Left lung (tissue), 4 donors: ENCODE measurements at regions not wholly inside any gene's neighbourhood (a gene's known extent, or its start where the extent isn't known, plus 50 kb on each side); places are given as distances from the start of the nearest gene placed in this dataset.

ENCODE experiments used
- ATAC-seq: fragments of 200-7000 bp; cut with Tn5 transposase; one replicate; pipeline ENCODE4 v1.9.1; 2020; ENCODE audit warnings: moderate library complexity
- DNase-seq, 4 donors: peaks; one replicate each; pipeline ENCODE4 v3.0.0-alpha.2; 2013 to 2020
- H3K27ac ChIP-seq, 2 donors: fragments of 200-600 bp; sonication (generic) in 1 of 2; one replicate each; pipeline versions ENCODE4 v1.5.0 to v1.8.0; 2020 to 2021
- H3K27me3 ChIP-seq, 2 donors: fragments of 200-600 bp; sonication (generic) in 1 of 2; one replicate each; pipeline versions ENCODE4 v1.5.0 to v1.8.0; 2020 to 2021
- H3K36me3 ChIP-seq, 2 donors: fragments of 200-600 bp; sonication (generic) in 1 of 2; one replicate each; pipeline versions ENCODE4 v1.5.0 to v1.8.0; 2020 to 2021
- H3K4me1 ChIP-seq, 2 donors: fragments of 200-600 bp; one replicate each; pipeline ENCODE4 v1.8.0; 2021
- H3K4me3 ChIP-seq, 2 donors: fragments of 200-600 bp; sonication (generic) in 1 of 2; one replicate each; pipeline versions ENCODE4 v1.5.0 to v1.8.0; 2020 to 2021; ENCODE audit warnings: mild to moderate bottlenecking in 1 of 2
- H3K9me3 ChIP-seq, 2 donors: fragments of 200-600 bp; sonication (generic) in 1 of 2; one replicate each; pipeline versions ENCODE4 v1.5.0 to v1.8.0; 2020 to 2021
- intact Hi-C, 2 donors: fragments of 100-400 bp; cut with DNase I; formaldehyde crosslinking; loops; one replicate each; pipeline versions ENCODE4 v1.11.2 to v1.14.2; 2022
- TF ChIP-seq, protein P1 (sequence below), 2 donors: fragments of 200-600 bp; sonication (generic) in 1 of 2; IDR thresholded peaks; one replicate each; pipeline versions ENCODE4 v1.5.0 to v1.8.0; 2021; ENCODE audit warnings: antibody characterized with exemption in 2 of 2
- donor health status: DM: no; HTN: yes; CAD: no.
- donor health status: DM: no; HTN: no; CAD: no.

DNA sequence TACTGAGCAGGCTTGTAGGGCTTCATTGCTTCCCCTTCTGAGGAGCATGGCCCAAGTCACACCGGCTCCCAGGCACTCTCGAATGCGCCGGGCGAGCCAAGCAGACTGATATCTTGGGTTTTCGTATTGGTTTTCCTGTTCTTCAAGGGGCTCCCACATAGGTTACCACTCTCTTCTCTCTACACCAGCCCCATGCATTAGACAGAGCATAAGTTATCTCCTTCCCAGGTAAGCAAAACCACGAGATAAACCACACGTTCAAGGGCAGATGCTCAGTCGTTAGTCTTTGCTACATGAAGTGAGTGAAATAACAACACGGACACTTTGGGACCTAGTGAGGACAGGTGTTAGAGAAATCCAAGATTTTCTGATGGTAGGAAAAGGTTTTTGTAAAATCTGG lies 211.2 kb downstream of the ABCC12 start:
- TF ChIP-seq, protein P1, sequence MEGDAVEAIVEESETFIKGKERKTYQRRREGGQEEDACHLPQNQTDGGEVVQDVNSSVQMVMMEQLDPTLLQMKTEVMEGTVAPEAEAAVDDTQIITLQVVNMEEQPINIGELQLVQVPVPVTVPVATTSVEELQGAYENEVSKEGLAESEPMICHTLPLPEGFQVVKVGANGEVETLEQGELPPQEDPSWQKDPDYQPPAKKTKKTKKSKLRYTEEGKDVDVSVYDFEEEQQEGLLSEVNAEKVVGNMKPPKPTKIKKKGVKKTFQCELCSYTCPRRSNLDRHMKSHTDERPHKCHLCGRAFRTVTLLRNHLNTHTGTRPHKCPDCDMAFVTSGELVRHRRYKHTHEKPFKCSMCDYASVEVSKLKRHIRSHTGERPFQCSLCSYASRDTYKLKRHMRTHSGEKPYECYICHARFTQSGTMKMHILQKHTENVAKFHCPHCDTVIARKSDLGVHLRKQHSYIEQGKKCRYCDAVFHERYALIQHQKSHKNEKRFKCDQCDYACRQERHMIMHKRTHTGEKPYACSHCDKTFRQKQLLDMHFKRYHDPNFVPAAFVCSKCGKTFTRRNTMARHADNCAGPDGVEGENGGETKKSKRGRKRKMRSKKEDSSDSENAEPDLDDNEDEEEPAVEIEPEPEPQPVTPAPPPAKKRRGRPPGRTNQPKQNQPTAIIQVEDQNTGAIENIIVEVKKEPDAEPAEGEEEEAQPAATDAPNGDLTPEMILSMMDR (IDR thresholded peaks at IDR 0.05) = no peak
- Histone ChIP-seq H3K9me3 (no peaks in the 10 kb centered on the region), H3K4me3 (no peak overlapping the region), H3K4me1 (no peaks in the 10 kb centered on the region), H3K27me3 (no peaks in the 10 kb centered on the region), H3K27ac (no peak overlapping the region), H3K36me3 (no peaks in the 10 kb centered on the region)
- ATAC-seq (no peak), DNase-seq (no peak)
- intact Hi-C loops = no loop called here

DNA sequence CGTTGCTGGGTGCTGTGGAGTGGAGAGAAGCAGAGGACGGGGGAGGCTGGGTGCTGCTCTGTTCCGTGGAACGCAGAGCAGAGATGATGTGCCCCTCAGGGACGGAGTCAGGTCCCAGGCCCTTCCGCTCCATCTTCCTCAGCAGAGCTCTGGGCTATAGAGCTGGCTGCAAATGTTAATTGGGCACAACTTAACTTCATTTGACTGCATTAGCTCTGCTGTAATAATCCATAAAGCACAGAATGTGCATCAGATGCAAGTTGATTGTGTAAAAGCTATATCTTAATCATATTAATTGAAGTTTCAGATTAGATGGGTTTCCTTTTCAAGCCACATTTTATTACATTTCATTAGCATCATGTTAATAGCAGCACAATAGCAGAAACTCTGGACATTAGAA lies 212.6 kb downstream of the ABCC12 start:
- H3K4me3 ChIP-seq = no peak overlapping the region
- no peaks in the 10 kb centered on the region for H3K9me3 ChIP-seq
- DNase-seq (no peak), ATAC-seq (no peak)
- H3K36me3 ChIP-seq = no peaks in the 10 kb centered on the region
- H3K4me1 ChIP-seq = no peaks in the 10 kb centered on the region
- no peaks in the 10 kb centered on the region for H3K27me3 ChIP-seq
- no peak overlapping the region for H3K27ac ChIP-seq
- TF ChIP-seq, protein P1 (IDR thresholded peaks at IDR 0.05) = no peak
- intact Hi-C loops = no loop called here

DNA sequence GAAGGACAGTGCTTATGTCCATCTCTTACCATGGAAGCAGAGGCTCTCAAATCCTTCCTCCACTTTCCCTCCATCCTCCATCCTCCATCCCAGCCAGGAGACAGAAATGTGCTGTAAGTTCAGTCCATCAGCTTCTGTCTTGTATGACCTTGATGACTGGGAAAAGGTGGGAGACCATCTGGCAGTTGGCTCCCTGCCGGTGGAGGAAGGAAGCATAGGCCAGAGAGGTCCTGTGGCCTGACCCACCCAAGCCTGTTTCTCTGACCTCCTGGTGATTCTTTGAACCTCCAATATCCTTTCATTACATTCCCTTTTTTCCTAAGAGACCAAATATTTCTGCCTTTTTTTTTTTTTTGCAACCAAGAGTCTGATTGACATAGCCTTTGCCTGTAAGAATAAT lies 215.3 kb downstream of the ABCC12 start:
- Histone ChIP-seq H3K9me3 (peaks cover 0 to 3% of the 10 kb centered on the region in 2 donors), H3K27me3 (no peaks in the 10 kb centered on the region), H3K27ac (no peak overlapping the region), H3K4me3 (no peak overlapping the region), H3K4me1 (no peaks in the 10 kb centered on the region), H3K36me3 (no peaks in the 10 kb centered on the region)
- ATAC-seq (no peak), DNase-seq (no peak)
- intact Hi-C loops = no loop called here
- TF ChIP-seq, protein P1 (IDR thresholded peaks at IDR 0.05) = no peak

DNA sequence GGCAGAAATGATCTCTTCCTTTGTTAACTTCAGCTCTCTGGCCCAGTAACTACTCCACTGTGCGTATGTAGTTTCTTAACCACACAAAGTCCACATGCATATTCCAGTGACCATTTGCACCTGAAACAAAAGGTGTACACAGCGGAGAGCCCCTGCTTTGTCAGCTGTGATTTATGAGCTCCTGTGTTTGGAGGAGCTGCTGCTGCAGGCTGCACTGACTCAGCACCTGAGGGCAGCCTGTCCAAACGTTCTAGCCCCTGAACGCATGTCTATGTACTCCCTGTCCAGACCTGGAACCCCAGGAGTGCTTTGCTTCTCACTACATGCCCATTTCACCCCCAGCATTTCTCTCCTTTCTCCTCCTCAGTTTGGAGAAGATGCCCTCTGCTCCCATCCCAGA lies 216.1 kb downstream of the ABCC12 start:
- DNase-seq (no peak), ATAC-seq (no peak)
- H3K4me3 ChIP-seq = no peak overlapping the region
- no peaks in the 10 kb centered on the region for H3K27me3 ChIP-seq
- H3K9me3 ChIP-seq = peaks cover 0 to 5% of the 10 kb centered on the region in 2 donors
- intact Hi-C loops = no loop called here
- no peaks in the 10 kb centered on the region for H3K36me3 ChIP-seq
- TF ChIP-seq, protein P1 (IDR thresholded peaks at IDR 0.05) = no peak
- no peak overlapping the region for H3K27ac ChIP-seq
- no peaks in the 10 kb centered on the region for H3K4me1 ChIP-seq

DNA sequence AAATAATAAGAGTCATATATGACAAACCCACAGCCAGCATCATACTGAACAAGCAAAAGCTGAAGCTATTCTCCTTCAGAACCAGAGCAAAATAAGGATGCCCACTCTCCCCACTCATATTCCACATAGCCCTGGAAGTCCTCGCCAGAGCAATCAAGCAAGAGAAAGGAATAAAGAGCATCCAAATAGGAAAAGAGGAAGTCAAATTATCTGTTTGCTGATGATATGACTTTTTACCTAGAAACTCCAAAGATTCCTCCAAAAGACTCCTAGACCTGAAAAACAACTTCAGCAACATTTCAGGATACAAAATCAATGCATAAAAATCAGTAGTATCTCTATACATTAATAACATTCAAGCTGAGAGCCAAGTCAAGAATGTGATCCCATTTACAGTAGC lies 217.5 kb downstream of the ABCC12 start:
- no peaks in the 10 kb centered on the region for H3K36me3 ChIP-seq
- DNase-seq (no peak), ATAC-seq (no peak)
- H3K4me3 ChIP-seq = no peak overlapping the region
- TF ChIP-seq, protein P1 (IDR thresholded peaks at IDR 0.05) = no peak
- no peak overlapping the region for H3K27ac ChIP-seq
- no peaks in the 10 kb centered on the region for H3K4me1 ChIP-seq
- intact Hi-C loops = no loop called here
- no peaks in the 10 kb centered on the region for H3K27me3 ChIP-seq
- H3K9me3 ChIP-seq = peaks cover 0 to 12% of the 10 kb centered on the region in 2 donors
